Stimulated activated CD4-positive, alpha-beta T cell treated with anti-CD3 and anti-CD28 coated beads, Interleukin-1b, Interleukin-23, amount 100 ng/mL, for 4 hours (primary cell): ENCODE measurements at regions not wholly inside any gene's neighbourhood (a gene's known extent, or its start where the extent isn't known, plus 50 kb on each side); places are given as distances from the start of the nearest gene placed in this dataset.
A peak's percentile ranks its signal among the peaks of the same experiment; 100 is the strongest.
"Not testable (repeated sequence)": the region's sequence is repeated elsewhere in the genome, so short reads cannot be mapped to it uniquely, and the experiment has no call there.

Experiments used
- DNase-seq, 2 donors: peaks; one replicate each; pipeline ENCODE4 v3.0.0-alpha.2; 2020; ENCODE audit warnings: low read depth in 2 of 2

- peak in 1 of 2 donors; percentile 5 for DNase-seq
Measured at GRCh38 chr7:142636751-142637150, 112.5 kb upstream of the PRSS1 start.

- not testable (repeated sequence) for DNase-seq
Measured at GRCh38 chr7:142636107-142636506, 113.2 kb upstream of the PRSS1 start.

- peak; percentile 11 to 45 for DNase-seq
Measured at GRCh38 chr7:142632271-142633134, 116.8 kb upstream of the PRSS1 start.

- no peak for DNase-seq
Measured at GRCh38 chr7:142629588-142630260, 119.5 kb upstream of the PRSS1 start.

- no peak for DNase-seq
Measured at GRCh38 chr7:142628945-142629344, 120.3 kb upstream of the PRSS1 start.

GRCh38 chr7:142627223-142627622 lies 122.0 kb upstream of the PRSS1 start:
- DNase-seq, result not testable (repeated sequence)

- peak; percentile 52 to 66 for DNase-seq
Measured at GRCh38 chr7:142626420-142627035, 122.7 kb upstream of the PRSS1 start.

- not testable (repeated sequence) for DNase-seq
Measured at GRCh38 chr7:142625216-142625615, 124.1 kb upstream of the PRSS1 start.

GRCh38 chr7:142620402-142620801 lies 128.9 kb upstream of the PRSS1 start:
- DNase-seq, result no peak

GRCh38 chr7:142618655-142619351 lies 130.5 kb upstream of the PRSS1 start:
- DNase-seq, result no peak

- no peak for DNase-seq
Measured at GRCh38 chr7:142616842-142617241, 132.4 kb upstream of the PRSS1 start.

GRCh38 chr7:142616121-142616643 lies 133.1 kb upstream of the PRSS1 start:
- DNase-seq, result no peak

GRCh38 chr7:142615508-142615907 lies 133.8 kb upstream of the PRSS1 start:
- no peak for DNase-seq

- no peak for DNase-seq
Measured at GRCh38 chr7:142614116-142614515, 135.2 kb upstream of the PRSS1 start.

- DNase-seq, result no peak
Measured at GRCh38 chr7:142612237-142612881, 136.9 kb upstream of the PRSS1 start.

- DNase-seq, result no peak
Measured at GRCh38 chr7:142611566-142612236, 137.6 kb upstream of the PRSS1 start.

- no peak for DNase-seq
Measured at GRCh38 chr7:142608630-142609428, 140.4 kb upstream of the PRSS1 start.

GRCh38 chr7:142607351-142607750 lies 141.9 kb upstream of the PRSS1 start:
- no peak for DNase-seq

- DNase-seq, result no peak
Measured at GRCh38 chr7:142606081-142606480, 143.2 kb upstream of the PRSS1 start.

- no peak for DNase-seq
Measured at GRCh38 chr7:142604671-142605070, 144.6 kb upstream of the PRSS1 start.
